ENCODE measurements at regions not wholly inside any gene's neighbourhood (a gene's known extent, or its start where the extent isn't known, plus 50 kb on each side); places are given as distances from the start of the nearest gene placed in this dataset.

- Histone ChIP-seq H3K9me2 (replicated peaks; ENCODE audit: insufficient read depth, low read length) (no peaks in the 10 kb centered on the region), H3K27me3 (ENCODE audit: low read length) (no peaks in the 10 kb centered on the region), H3K4me2 (ENCODE audit: low read depth, low read length, poor library complexity, severe bottlenecking) (peak overlapping the region; percentile 6), H3K36me3 (ENCODE audit: low read length) (no peaks in the 10 kb centered on the region), H4K20me1 (ENCODE audit: low read depth, low read length) (no peaks in the 10 kb centered on the region), H3K27ac (ENCODE audit: low read depth, low read length) (no peak overlapping the region), H3K9ac (ENCODE audit: low read length) (no peak overlapping the region), H3K9me3 (ENCODE audit: insufficient read depth, low read length) (no peaks in the 10 kb centered on the region), H3K4me3 (ENCODE audit: insufficient read depth, low read length, poor library complexity, severe bottlenecking) (no peak overlapping the region), H2AFZ (ENCODE audit: low read depth, low read length, severe bottlenecking) (no peak overlapping the region), H3K79me2 (ENCODE audit: insufficient read depth, low read length) (no peaks in the 10 kb centered on the region), H3F3A (ENCODE audit: insufficient read depth) (no peaks in the 10 kb centered on the region)
- TF ChIP-seq EZH2phosphoT487 (conservative IDR thresholded peaks at IDR 0.05; ENCODE audit: low read length) (no peak), CTCF (IDR thresholded peaks at IDR 0.05; ENCODE audit: insufficient read depth, low read length, poor library complexity, severe bottlenecking) (no peak)
These were observed 202.7 kb downstream of the EDEM1 start for GRCh38 chr3:5390221-5390620.

- Histone ChIP-seq H3K9ac (ENCODE audit: low read length) (no peak overlapping the region), H3K79me2 (ENCODE audit: insufficient read depth, low read length) (no peaks in the 10 kb centered on the region)
- TF ChIP-seq CTCF (IDR thresholded peaks at IDR 0.05; ENCODE audit: insufficient read depth, low read length, poor library complexity, severe bottlenecking) (no peak), EZH2phosphoT487 (conservative IDR thresholded peaks at IDR 0.05; ENCODE audit: low read length) (no peak)
These were observed 203.6 kb downstream of the EDEM1 start for GRCh38 chr3:5390936-5391625.

GRCh38 chr3:5401002-5401401 lies 213.5 kb downstream of the EDEM1 start:
- no peaks in the 10 kb centered on the region for H3K27me3 ChIP-seq (ENCODE audit: low read length)
- H3K9me3 ChIP-seq (ENCODE audit: insufficient read depth, low read length) = no peaks in the 10 kb centered on the region
- no peaks in the 10 kb centered on the region for H3K36me3 ChIP-seq (ENCODE audit: low read length)
- H3K79me2 ChIP-seq (ENCODE audit: insufficient read depth, low read length) = no peaks in the 10 kb centered on the region
- no peak overlapping the region for H3K27ac ChIP-seq (ENCODE audit: low read depth, low read length)
- H3K4me2 ChIP-seq (ENCODE audit: low read depth, low read length, poor library complexity, severe bottlenecking) = no peak overlapping the region
- no peak overlapping the region for H3K4me3 ChIP-seq (ENCODE audit: insufficient read depth, low read length, poor library complexity, severe bottlenecking)
- no peaks in the 10 kb centered on the region; the same call in 1 of the 2 replicates for H3K9me2 ChIP-seq (replicated peaks; ENCODE audit: insufficient read depth, low read length)
- no peak overlapping the region for H2AFZ ChIP-seq (ENCODE audit: low read depth, low read length, severe bottlenecking)
- TF ChIP-seq CTCF (IDR thresholded peaks at IDR 0.05; ENCODE audit: insufficient read depth, low read length, poor library complexity, severe bottlenecking) (no peak), EZH2phosphoT487 (conservative IDR thresholded peaks at IDR 0.05; ENCODE audit: low read length) (no peak)
- H4K20me1 ChIP-seq (ENCODE audit: low read depth, low read length) = no peaks in the 10 kb centered on the region
- no peak overlapping the region for H3K9ac ChIP-seq (ENCODE audit: low read length)
- no peaks in the 10 kb centered on the region for H3F3A ChIP-seq (ENCODE audit: insufficient read depth)

More at GRCh38 chr3:5390936-5391625, 203.6 kb downstream of the EDEM1 start:
- H3K36me3 ChIP-seq (ENCODE audit: low read length) = no peaks in the 10 kb centered on the region
- no peaks in the 10 kb centered on the region for H3K9me3 ChIP-seq (ENCODE audit: insufficient read depth, low read length)
- no peak overlapping the region for H3K4me3 ChIP-seq (ENCODE audit: insufficient read depth, low read length, poor library complexity, severe bottlenecking)
- H3K27ac ChIP-seq (ENCODE audit: low read depth, low read length) = no peak overlapping the region
- no peak overlapping the region for H2AFZ ChIP-seq (ENCODE audit: low read depth, low read length, severe bottlenecking)
- H4K20me1 ChIP-seq (ENCODE audit: low read depth, low read length) = no peaks in the 10 kb centered on the region
- H3F3A ChIP-seq (ENCODE audit: insufficient read depth) = no peaks in the 10 kb centered on the region
- H3K4me2 ChIP-seq (ENCODE audit: low read depth, low read length, poor library complexity, severe bottlenecking) = no peak overlapping the region
- no peaks in the 10 kb centered on the region for H3K27me3 ChIP-seq (ENCODE audit: low read length)
- H3K9me2 ChIP-seq (replicated peaks; ENCODE audit: insufficient read depth, low read length) = no peaks in the 10 kb centered on the region
